PFSK-1 (cell line): ENCODE measurements at regions not wholly inside any gene's neighbourhood (a gene's known extent, or its start where the extent isn't known, plus 50 kb on each side); places are given as distances from the start of the nearest gene placed in this dataset.

ENCODE experiments used
- FOXP2 ChIP-seq: optimal IDR thresholded peaks from 2 replicates; pipeline ENCODE3; 2011; ENCODE audit warnings: borderline replicate concordance, control low read depth, inconsistent platforms; ENCODE audit not compliant: insufficient read depth; ENCODE audit errors: extremely low read length, extremely low read depth
- POLR2AphosphoS5 ChIP-seq: IDR thresholded peaks from 2 replicates; pipeline ENCODE4 v1.6.1; 2012; ENCODE audit warnings: low read depth, mild to moderate bottlenecking, control low read depth, low read length, moderate library complexity
- SIN3A ChIP-seq: IDR thresholded peaks from 2 replicates; pipeline ENCODE4 v1.6.1; 2012; ENCODE audit warnings: mild to moderate bottlenecking, low read length, moderate library complexity, borderline replicate concordance; ENCODE audit not compliant: insufficient read depth
- TAF1 ChIP-seq: IDR thresholded peaks from 2 replicates; pipeline ENCODE4 v1.6.1; 2012; ENCODE audit warnings: low read length, control low read depth, borderline replicate concordance; ENCODE audit not compliant: insufficient read depth
- TF ChIP-seq, protein P1 (sequence below), 2 experiments: IDR thresholded peaks; 2 replicates each; pipeline versions ENCODE4 v1.6.1 to v1.8.0; 2011 to 2012; ENCODE audit warnings: low read depth in 2 of 2, low read length in 2 of 2, control low read depth in 1 of 2, inconsistent platforms in 1 of 2, mild to moderate bottlenecking in 1 of 2, moderate library complexity in 1 of 2; ENCODE audit not compliant: insufficient read depth in 1 of 2

DNA sequence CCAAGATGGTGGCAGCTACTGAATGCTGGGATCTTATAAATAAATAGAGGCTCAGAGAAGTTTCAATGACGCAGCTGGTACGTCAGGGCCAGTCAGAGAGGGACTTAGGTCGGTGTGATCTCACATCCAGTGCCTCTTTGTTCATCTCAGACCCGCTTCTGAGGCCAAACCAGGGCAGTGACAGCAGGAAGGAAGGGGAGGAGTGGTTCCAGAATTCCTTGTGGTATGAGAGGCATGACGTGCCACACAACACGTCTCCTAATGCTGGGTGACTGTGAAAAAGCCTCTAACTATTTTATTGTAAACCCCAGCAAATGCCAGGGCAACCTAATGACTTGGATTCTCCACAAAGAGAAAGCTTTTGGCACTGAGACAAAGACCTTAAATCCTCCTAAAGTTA, 423.3 kb downstream of the LPIN1 start:
- no peak for TF ChIP-seq TAF1
- no peak for TF ChIP-seq POLR2AphosphoS5
- no peak for TF ChIP-seq SIN3A
- TF ChIP-seq, protein P1, sequence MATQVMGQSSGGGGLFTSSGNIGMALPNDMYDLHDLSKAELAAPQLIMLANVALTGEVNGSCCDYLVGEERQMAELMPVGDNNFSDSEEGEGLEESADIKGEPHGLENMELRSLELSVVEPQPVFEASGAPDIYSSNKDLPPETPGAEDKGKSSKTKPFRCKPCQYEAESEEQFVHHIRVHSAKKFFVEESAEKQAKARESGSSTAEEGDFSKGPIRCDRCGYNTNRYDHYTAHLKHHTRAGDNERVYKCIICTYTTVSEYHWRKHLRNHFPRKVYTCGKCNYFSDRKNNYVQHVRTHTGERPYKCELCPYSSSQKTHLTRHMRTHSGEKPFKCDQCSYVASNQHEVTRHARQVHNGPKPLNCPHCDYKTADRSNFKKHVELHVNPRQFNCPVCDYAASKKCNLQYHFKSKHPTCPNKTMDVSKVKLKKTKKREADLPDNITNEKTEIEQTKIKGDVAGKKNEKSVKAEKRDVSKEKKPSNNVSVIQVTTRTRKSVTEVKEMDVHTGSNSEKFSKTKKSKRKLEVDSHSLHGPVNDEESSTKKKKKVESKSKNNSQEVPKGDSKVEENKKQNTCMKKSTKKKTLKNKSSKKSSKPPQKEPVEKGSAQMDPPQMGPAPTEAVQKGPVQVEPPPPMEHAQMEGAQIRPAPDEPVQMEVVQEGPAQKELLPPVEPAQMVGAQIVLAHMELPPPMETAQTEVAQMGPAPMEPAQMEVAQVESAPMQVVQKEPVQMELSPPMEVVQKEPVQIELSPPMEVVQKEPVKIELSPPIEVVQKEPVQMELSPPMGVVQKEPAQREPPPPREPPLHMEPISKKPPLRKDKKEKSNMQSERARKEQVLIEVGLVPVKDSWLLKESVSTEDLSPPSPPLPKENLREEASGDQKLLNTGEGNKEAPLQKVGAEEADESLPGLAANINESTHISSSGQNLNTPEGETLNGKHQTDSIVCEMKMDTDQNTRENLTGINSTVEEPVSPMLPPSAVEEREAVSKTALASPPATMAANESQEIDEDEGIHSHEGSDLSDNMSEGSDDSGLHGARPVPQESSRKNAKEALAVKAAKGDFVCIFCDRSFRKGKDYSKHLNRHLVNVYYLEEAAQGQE (IDR thresholded peaks at IDR 0.05; ENCODE audit: insufficient read depth in 1 of 2, low read depth in 2 of 2, low read length in 2 of 2): no peak
- TF ChIP-seq FOXP2: no peak

GRCh38 chr2:12170121-12170520, 423.7 kb downstream of the LPIN1 start:
- TF ChIP-seq POLR2AphosphoS5: no peak
- TF ChIP-seq, protein P1 (IDR thresholded peaks at IDR 0.05; ENCODE audit: insufficient read depth in 1 of 2, low read depth in 2 of 2, low read length in 2 of 2): no peak
- TF ChIP-seq TAF1: no peak
- no peak for TF ChIP-seq FOXP2
- no peak for TF ChIP-seq SIN3A

- TF ChIP-seq, protein P1 (IDR thresholded peaks at IDR 0.05; ENCODE audit: insufficient read depth in 1 of 2, low read depth in 2 of 2, low read length in 2 of 2): no peak
- TF ChIP-seq POLR2AphosphoS5: no peak
- TF ChIP-seq SIN3A: no peak
- TF ChIP-seq TAF1: no peak
- no peak for TF ChIP-seq FOXP2
Observed at GRCh38 chr2:12173271-12173942, 427.0 kb downstream of the LPIN1 start.

- TF ChIP-seq FOXP2 (no peak), TAF1 (no peak), SIN3A (no peak)
- TF ChIP-seq, protein P1 (IDR thresholded peaks at IDR 0.05; ENCODE audit: insufficient read depth in 1 of 2, low read depth in 2 of 2, low read length in 2 of 2): no peak
Observed at GRCh38 chr2:12173943-12174340, 427.5 kb downstream of the LPIN1 start.

DNA sequence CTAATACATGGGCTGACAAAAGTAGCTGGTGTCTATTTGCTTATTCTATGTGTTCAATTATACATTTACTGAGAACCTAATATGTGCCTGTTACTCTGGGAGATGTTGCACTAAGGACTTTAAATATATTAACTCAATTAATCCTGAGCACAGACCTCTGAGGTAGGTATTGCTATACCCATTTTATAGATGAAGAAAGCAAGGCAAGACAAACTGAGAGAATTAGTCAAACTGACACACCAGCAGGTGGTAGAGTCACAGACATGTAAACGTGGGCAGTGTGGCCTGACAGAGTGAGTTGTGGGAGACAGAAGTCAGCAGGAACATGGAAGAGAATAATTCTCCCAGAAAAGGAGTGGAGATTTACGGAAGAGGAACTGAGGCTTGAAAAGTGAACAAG, 428.9 kb downstream of the LPIN1 start:
- TF ChIP-seq, protein P1 (IDR thresholded peaks at IDR 0.05; ENCODE audit: insufficient read depth in 1 of 2, low read depth in 2 of 2, low read length in 2 of 2): no peak
- TF ChIP-seq POLR2AphosphoS5: no peak
- no peak for TF ChIP-seq FOXP2
- no peak for TF ChIP-seq SIN3A
- TF ChIP-seq TAF1: no peak
